Prostate gland (tissue), 2 donors: ENCODE measurements at regions not wholly inside any gene's neighbourhood (a gene's known extent, or its start where the extent isn't known, plus 50 kb on each side); places are given as distances from the start of the nearest gene placed in this dataset.

Source experiments
- DNase-seq: peaks from one replicate; pipeline ENCODE4 v3.0.0-alpha.2; 2019; ENCODE audit warnings: low spot score
- H3K27ac ChIP-seq, 2 donors: fragments of 200-600 bp; sonication (generic); 2 replicates each; pipeline ENCODE4 v1.5.1; 2017 to 2019
- H3K27me3 ChIP-seq: fragments of 200-600 bp; sonication (generic); replicated peaks from 2 replicates; pipeline ENCODE4 v1.5.1; 2019; ENCODE audit not compliant: insufficient read depth
- H3K36me3 ChIP-seq, 2 donors: fragments of 200-600 bp; sonication (generic); 1 replicate in 1 of 2; 2 replicates in 1 of 2; pipeline versions ENCODE4 v1.5.1 to v1.8.1; 2017 to 2019
- H3K4me1 ChIP-seq: fragments of 200-600 bp; sonication (generic); replicated peaks from 2 replicates; pipeline ENCODE4 v1.5.1; 2019
- H3K4me3 ChIP-seq, 2 donors: fragments of 200-600 bp; sonication (generic); 2 replicates each; pipeline ENCODE4 v1.5.1; 2017 to 2019
- H3K9me3 ChIP-seq: fragments of 200-600 bp; sonication (generic); 2 replicates; pipeline ENCODE4 v1.5.1; 2017
- CTCF ChIP-seq, 4 experiments: fragments of 200-600 bp in 2 of 4; fragments of 450-650 bp in 2 of 4; sonication (generic) in 2 of 4; IDR thresholded peaks; 1 replicate in 3 of 4; 2 replicates in 1 of 4; pipeline ENCODE4 v1.5.1; 2016 to 2019; ENCODE audit warnings: antibody characterized with exemption in 4 of 4, mild to moderate bottlenecking in 2 of 4, moderate library complexity in 2 of 4
- POLR2A ChIP-seq: fragments of 450-650 bp; IDR thresholded peaks from one replicate; pipeline ENCODE4 v1.6.1; 2016; ENCODE audit warnings: antibody characterized with exemption, mild to moderate bottlenecking
- POLR2AphosphoS5 ChIP-seq: sonication (generic); formaldehyde crosslinking; IDR thresholded peaks from one replicate; pipeline ENCODE4 v1.6.1; 2017; ENCODE audit warnings: antibody characterized with exemption
- WGBS: methylation state at CpG from one replicate; pipeline ENCODE4 v1.1.5; 2018; 5-methylcytosine and 5-hydroxymethylcytosine counted together
- intact Hi-C: fragments of 100-400 bp; cut with DNase I; formaldehyde crosslinking; loops from one replicate; pipeline ENCODE4 v1.14.2; 2022

GRCh38 chr6:97870273-97870672 is 587.3 kb upstream of the MMS22L start:
- intact Hi-C loops, result no loop called here
- no peaks in the 10 kb centered on the region for H3K9me3 ChIP-seq
- TF ChIP-seq POLR2A (no peak), POLR2AphosphoS5 (no peak), CTCF (IDR thresholded peaks at IDR 0.05) (no peak)
- no peak overlapping the region for H3K27ac ChIP-seq
- WGBS, result 47% methylated on average over 1 of the region's 1 CpG
- no peaks in the 10 kb centered on the region for H3K27me3 ChIP-seq
- no peaks in the 10 kb centered on the region for H3K36me3 ChIP-seq
- no peak for DNase-seq
- no peaks in the 10 kb centered on the region for H3K4me1 ChIP-seq
- no peak overlapping the region for H3K4me3 ChIP-seq

- intact Hi-C loops, result no loop called here
- Histone ChIP-seq H3K4me1 (no peaks in the 10 kb centered on the region), H3K27ac (no peak overlapping the region), H3K4me3 (no peak overlapping the region), H3K36me3 (no peaks in the 10 kb centered on the region), H3K27me3 (no peaks in the 10 kb centered on the region), H3K9me3 (no peaks in the 10 kb centered on the region)
- DNase-seq, result no peak
- 84% methylated on average over 3 of the region's 3 CpGs for WGBS
- TF ChIP-seq CTCF (IDR thresholded peaks at IDR 0.05), result no peak
- no peak for TF ChIP-seq POLR2A
- TF ChIP-seq POLR2AphosphoS5, result no peak
Observed at GRCh38 chr6:97876711-97877110, 593.7 kb upstream of the MMS22L start.

GRCh38 chr6:97882755-97883154 is 599.7 kb upstream of the MMS22L start:
- Histone ChIP-seq H3K4me1 (no peaks in the 10 kb centered on the region), H3K27me3 (no peaks in the 10 kb centered on the region), H3K9me3 (no peaks in the 10 kb centered on the region), H3K27ac (no peak overlapping the region), H3K4me3 (no peak overlapping the region), H3K36me3 (no peaks in the 10 kb centered on the region)
- WGBS, result 66% methylated on average over 3 of the region's 3 CpGs
- no peak for DNase-seq
- intact Hi-C loops, result no loop called here
- TF ChIP-seq POLR2A (no peak), POLR2AphosphoS5 (no peak), CTCF (IDR thresholded peaks at IDR 0.05) (no peak)

- no peak overlapping the region for H3K27ac ChIP-seq
- no peak for DNase-seq
- no peaks in the 10 kb centered on the region for H3K27me3 ChIP-seq
- no peaks in the 10 kb centered on the region for H3K9me3 ChIP-seq
- WGBS, result 78% methylated on average over 7 of the region's 7 CpGs
- H3K4me1 ChIP-seq, result no peaks in the 10 kb centered on the region
- intact Hi-C loops, result no loop called here
- TF ChIP-seq POLR2AphosphoS5 (no peak), POLR2A (no peak), CTCF (IDR thresholded peaks at IDR 0.05) (no peak)
- no peak overlapping the region for H3K4me3 ChIP-seq
- no peaks in the 10 kb centered on the region for H3K36me3 ChIP-seq
Observed at GRCh38 chr6:97885325-97885724, 602.3 kb upstream of the MMS22L start.

- Histone ChIP-seq H3K27me3 (no peaks in the 10 kb centered on the region), H3K27ac (no peak overlapping the region), H3K36me3 (no peaks in the 10 kb centered on the region), H3K4me1 (no peaks in the 10 kb centered on the region), H3K4me3 (no peak overlapping the region), H3K9me3 (no peaks in the 10 kb centered on the region)
- TF ChIP-seq POLR2A, result no peak
- no peak for TF ChIP-seq POLR2AphosphoS5
- no peak for TF ChIP-seq CTCF (IDR thresholded peaks at IDR 0.05)
- 56% methylated on average over 4 of the region's 4 CpGs for WGBS
- intact Hi-C loops, result no loop called here
- DNase-seq, result no peak
Observed at GRCh38 chr6:97885828-97886227, 602.8 kb upstream of the MMS22L start.
